ENCODE measurements at regions not wholly inside any gene's neighbourhood (a gene's known extent, or its start where the extent isn't known, plus 50 kb on each side); places are given as distances from the start of the nearest gene placed in this dataset.

DNA sequence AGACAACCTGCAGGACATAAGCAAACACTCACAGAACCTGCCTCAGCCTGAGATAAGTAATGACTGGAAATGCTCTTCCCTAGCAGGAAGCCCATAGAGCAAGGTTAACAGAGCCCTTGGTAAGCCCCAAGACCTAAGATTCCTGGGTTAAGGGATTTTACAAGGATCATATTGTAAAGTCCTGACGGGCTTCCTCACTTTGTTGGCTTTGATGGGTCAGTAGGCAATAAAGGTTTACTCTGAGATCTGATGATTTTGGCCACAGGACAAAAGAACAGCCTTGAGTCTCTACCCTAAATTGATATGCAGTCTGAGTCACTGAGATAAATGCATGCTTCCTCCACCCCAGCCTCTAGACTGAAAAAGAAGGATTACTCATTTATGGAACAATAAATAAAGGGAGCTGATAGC is 270.8 kb downstream of the HTR7 start:
- Histone ChIP-seq H3K36me3 (ENCODE audit: control insufficient read depth in 2 of 2, insufficient read depth in 2 of 2, low read length in 2 of 2) (no peaks in the 10 kb centered on the region), H3K27me3 (ENCODE audit: control insufficient read depth in 2 of 2, insufficient read depth in 2 of 2, low read length in 2 of 2) (no peaks in the 10 kb centered on the region), H3K9me3 (ENCODE audit: control insufficient read depth in 2 of 2, low read length in 2 of 2) (no peaks in the 10 kb centered on the region)

DNA sequence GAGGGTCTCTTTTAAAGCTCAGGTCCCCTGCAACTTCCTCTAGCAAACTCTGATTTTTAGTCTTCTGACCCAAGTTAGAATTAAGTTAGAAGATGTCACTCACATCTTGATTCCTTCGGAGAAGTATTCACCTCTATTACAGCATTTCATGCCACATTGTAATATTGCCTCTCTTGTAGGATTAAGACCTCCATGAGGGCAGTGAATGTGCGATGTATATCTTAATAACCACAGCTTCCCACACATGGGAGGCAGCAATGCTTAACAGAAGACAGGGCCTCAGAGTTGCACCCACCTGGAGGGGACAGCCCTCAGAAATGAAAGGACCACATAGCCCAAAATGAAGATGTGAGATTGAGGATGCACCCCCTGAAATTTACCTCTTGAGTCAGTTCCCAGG is 270.3 kb downstream of the HTR7 start:
- no peak overlapping the region for H3K27ac ChIP-seq (ENCODE audit: low read depth in 2 of 2, low read length in 2 of 2)
- H3K36me3 ChIP-seq (ENCODE audit: control insufficient read depth in 2 of 2, insufficient read depth in 2 of 2, low read length in 2 of 2), result no peaks in the 10 kb centered on the region
- H3K9me3 ChIP-seq (ENCODE audit: control insufficient read depth in 2 of 2, low read length in 2 of 2), result no peaks in the 10 kb centered on the region
- H3K4me3 ChIP-seq (ENCODE audit: low read length in 2 of 2), result no peak overlapping the region
- no peaks in the 10 kb centered on the region for H3K27me3 ChIP-seq (ENCODE audit: control insufficient read depth in 2 of 2, insufficient read depth in 2 of 2, low read length in 2 of 2)
- no peak overlapping the region for H3K9ac ChIP-seq (ENCODE audit: low read depth in 1 of 2, low read length in 2 of 2)
- no peaks in the 10 kb centered on the region for H3K4me1 ChIP-seq (ENCODE audit: control insufficient read depth in 2 of 2, insufficient read depth in 2 of 2, low read length in 2 of 2)

More for the DNA sequence above, 270.8 kb downstream of the HTR7 start:
- Histone ChIP-seq H3K27ac (ENCODE audit: low read depth in 2 of 2, low read length in 2 of 2) (no peak overlapping the region), H3K9ac (ENCODE audit: low read depth in 1 of 2, low read length in 2 of 2) (no peak overlapping the region), H3K4me1 (ENCODE audit: control insufficient read depth in 2 of 2, insufficient read depth in 2 of 2, low read length in 2 of 2) (no peaks in the 10 kb centered on the region), H3K4me3 (ENCODE audit: low read length in 2 of 2) (no peak overlapping the region)

DNA sequence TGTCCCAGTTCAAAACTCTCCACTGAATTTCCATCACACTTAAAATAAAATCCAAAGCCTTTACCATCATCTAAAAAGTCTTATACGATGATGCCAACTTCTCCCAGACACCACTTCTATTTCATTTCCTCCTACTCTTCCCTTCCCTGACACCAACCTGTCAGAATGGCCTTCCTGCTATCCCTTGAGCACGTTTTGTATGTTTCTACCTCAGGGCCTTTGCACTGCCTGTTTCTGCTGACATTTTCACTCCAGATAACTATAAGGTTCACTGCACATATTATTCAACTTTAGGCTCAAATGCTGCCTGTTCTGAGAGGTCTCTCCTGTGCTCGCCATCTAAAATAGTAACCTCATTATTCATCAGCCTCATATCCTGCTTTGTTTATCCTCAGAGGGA is 269.6 kb downstream of the HTR7 start:
- H3K27ac ChIP-seq (ENCODE audit: low read depth in 2 of 2, low read length in 2 of 2), result no peak overlapping the region
- H3K4me1 ChIP-seq (ENCODE audit: control insufficient read depth in 2 of 2, insufficient read depth in 2 of 2, low read length in 2 of 2), result no peaks in the 10 kb centered on the region
- no peak overlapping the region for H3K4me3 ChIP-seq (ENCODE audit: low read length in 2 of 2)

DNA sequence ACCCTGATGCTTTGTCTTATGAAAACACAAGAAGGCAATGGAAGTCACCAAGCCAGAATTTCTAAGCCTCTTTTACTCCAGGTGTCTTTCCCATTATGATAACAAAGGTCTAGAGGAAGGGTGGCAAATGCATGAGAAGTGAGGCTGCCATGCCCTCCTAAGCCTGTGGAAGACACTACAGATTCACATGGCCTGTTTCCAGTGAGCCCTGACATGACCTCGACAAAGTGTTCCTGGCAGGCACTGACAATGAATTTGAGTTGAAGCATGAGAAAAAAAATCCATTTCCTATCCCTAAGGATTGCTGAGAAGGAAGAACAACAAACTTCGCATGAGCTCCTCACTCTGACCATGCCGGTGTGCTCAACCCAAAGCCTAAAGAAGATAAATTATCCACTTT is 268.0 kb downstream of the HTR7 start:
- Histone ChIP-seq H3K9me3 (ENCODE audit: control insufficient read depth in 2 of 2, low read length in 2 of 2) (no peaks in the 10 kb centered on the region), H3K9ac (ENCODE audit: low read depth in 1 of 2, low read length in 2 of 2) (no peak overlapping the region), H3K36me3 (ENCODE audit: control insufficient read depth in 2 of 2, insufficient read depth in 2 of 2, low read length in 2 of 2) (no peaks in the 10 kb centered on the region), H3K4me1 (ENCODE audit: control insufficient read depth in 2 of 2, insufficient read depth in 2 of 2, low read length in 2 of 2) (no peaks in the 10 kb centered on the region), H3K27ac (ENCODE audit: low read depth in 2 of 2, low read length in 2 of 2) (no peak overlapping the region), H3K27me3 (ENCODE audit: control insufficient read depth in 2 of 2, insufficient read depth in 2 of 2, low read length in 2 of 2) (no peaks in the 10 kb centered on the region), H3K4me3 (ENCODE audit: low read length in 2 of 2) (no peak overlapping the region)

More for the DNA sequence above, 269.6 kb downstream of the HTR7 start:
- Histone ChIP-seq H3K27me3 (ENCODE audit: control insufficient read depth in 2 of 2, insufficient read depth in 2 of 2, low read length in 2 of 2) (no peaks in the 10 kb centered on the region), H3K9ac (ENCODE audit: low read depth in 1 of 2, low read length in 2 of 2) (no peak overlapping the region), H3K9me3 (ENCODE audit: control insufficient read depth in 2 of 2, low read length in 2 of 2) (no peaks in the 10 kb centered on the region), H3K36me3 (ENCODE audit: control insufficient read depth in 2 of 2, insufficient read depth in 2 of 2, low read length in 2 of 2) (no peaks in the 10 kb centered on the region)

DNA sequence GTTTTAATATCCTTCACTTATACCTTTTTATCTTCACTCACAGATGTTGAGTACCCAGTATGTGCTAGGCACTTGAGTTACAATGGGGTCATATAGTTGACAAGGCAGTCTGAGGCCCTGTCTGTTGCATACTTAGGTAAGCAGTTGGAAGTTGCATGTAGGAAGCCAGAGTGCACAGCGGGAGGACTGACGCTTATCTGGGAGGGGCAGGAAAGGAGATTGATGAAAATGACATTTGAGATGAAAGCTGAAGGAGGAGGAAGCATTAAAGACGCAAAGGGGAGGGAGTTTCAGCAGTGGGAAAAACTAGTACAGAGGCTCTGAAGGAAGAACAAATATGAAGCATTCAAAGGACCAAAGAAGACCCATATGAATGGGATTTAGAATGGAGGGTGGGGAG is 266.2 kb downstream of the HTR7 start:
- Histone ChIP-seq H3K9me3 (ENCODE audit: control insufficient read depth in 2 of 2, low read length in 2 of 2) (no peaks in the 10 kb centered on the region), H3K9ac (ENCODE audit: low read depth in 1 of 2, low read length in 2 of 2) (no peak overlapping the region), H3K27me3 (ENCODE audit: control insufficient read depth in 2 of 2, insufficient read depth in 2 of 2, low read length in 2 of 2) (no peaks in the 10 kb centered on the region), H3K27ac (ENCODE audit: low read depth in 2 of 2, low read length in 2 of 2) (no peak overlapping the region), H3K4me1 (ENCODE audit: control insufficient read depth in 2 of 2, insufficient read depth in 2 of 2, low read length in 2 of 2) (no peaks in the 10 kb centered on the region), H3K36me3 (ENCODE audit: control insufficient read depth in 2 of 2, insufficient read depth in 2 of 2, low read length in 2 of 2) (no peaks in the 10 kb centered on the region), H3K4me3 (ENCODE audit: low read length in 2 of 2) (no peak overlapping the region)

DNA sequence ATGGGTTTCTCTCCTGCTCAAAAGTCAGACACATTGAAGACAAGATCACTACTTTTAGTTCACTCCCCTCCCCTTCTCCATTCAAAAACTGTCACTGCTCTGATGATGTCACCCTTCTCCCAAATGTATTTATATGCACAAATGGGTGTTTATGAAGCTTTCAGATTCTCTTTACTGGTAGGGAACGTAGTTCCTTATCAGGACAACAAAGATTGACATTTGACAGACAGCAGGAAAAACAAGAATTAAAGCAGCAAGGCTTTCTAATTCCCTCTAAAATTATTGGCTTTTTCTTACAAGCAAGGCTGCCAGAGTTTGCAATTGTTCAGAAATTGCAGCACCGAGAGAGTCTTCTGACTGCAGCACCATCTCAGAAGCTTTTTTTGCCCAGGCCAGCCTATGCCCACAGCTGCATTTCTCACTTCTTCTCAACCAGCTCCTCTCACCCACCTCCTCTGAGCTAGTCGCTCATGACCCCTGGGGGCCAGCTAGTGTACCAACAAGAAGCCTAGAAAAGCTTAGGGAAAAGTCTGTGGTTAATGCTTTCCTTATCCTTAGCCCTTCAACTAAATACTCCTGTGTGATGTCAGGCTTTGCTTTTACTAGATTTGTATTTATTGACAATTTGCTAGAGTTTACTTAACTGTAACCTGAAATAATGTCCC is 265.1 kb downstream of the HTR7 start:
- H3K9ac ChIP-seq (ENCODE audit: low read depth in 1 of 2, low read length in 2 of 2), result no peak overlapping the region
- no peaks in the 10 kb centered on the region for H3K27me3 ChIP-seq (ENCODE audit: control insufficient read depth in 2 of 2, insufficient read depth in 2 of 2, low read length in 2 of 2)
- no peaks in the 10 kb centered on the region for H3K4me1 ChIP-seq (ENCODE audit: control insufficient read depth in 2 of 2, insufficient read depth in 2 of 2, low read length in 2 of 2)
- H3K27ac ChIP-seq (ENCODE audit: low read depth in 2 of 2, low read length in 2 of 2), result no peak overlapping the region
- no peaks in the 10 kb centered on the region for H3K36me3 ChIP-seq (ENCODE audit: control insufficient read depth in 2 of 2, insufficient read depth in 2 of 2, low read length in 2 of 2)
- H3K4me3 ChIP-seq (ENCODE audit: low read length in 2 of 2), result no peak overlapping the region
- H3K9me3 ChIP-seq (ENCODE audit: control insufficient read depth in 2 of 2, low read length in 2 of 2), result no peaks in the 10 kb centered on the region

DNA sequence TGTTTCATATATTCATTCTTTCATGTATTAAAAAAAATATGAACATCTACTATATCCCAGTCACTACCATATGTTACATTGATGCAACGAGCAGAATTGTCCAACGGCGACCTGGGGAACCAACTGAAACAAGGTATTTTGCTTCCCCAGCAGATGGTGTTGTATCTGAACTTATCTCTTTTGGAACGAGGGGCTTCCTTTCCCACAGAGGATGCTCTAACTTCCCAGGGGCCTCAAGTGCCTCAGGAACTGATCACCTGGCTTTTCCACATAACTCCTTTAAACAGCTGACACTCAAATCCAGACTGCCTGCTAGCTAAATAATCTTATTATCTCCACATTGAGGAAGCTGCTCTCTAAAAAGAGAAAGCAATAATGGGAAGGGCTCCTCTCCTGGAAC is 259.3 kb downstream of the HTR7 start:
- Histone ChIP-seq H3K9ac (ENCODE audit: low read depth in 1 of 2, low read length in 2 of 2) (no peak overlapping the region), H3K9me3 (ENCODE audit: control insufficient read depth in 2 of 2, low read length in 2 of 2) (no peaks in the 10 kb centered on the region), H3K27me3 (ENCODE audit: control insufficient read depth in 2 of 2, insufficient read depth in 2 of 2, low read length in 2 of 2) (no peaks in the 10 kb centered on the region), H3K4me1 (ENCODE audit: control insufficient read depth in 2 of 2, insufficient read depth in 2 of 2, low read length in 2 of 2) (no peaks in the 10 kb centered on the region), H3K36me3 (ENCODE audit: control insufficient read depth in 2 of 2, insufficient read depth in 2 of 2, low read length in 2 of 2) (no peaks in the 10 kb centered on the region), H3K4me3 (ENCODE audit: low read length in 2 of 2) (no peak overlapping the region), H3K27ac (ENCODE audit: low read depth in 2 of 2, low read length in 2 of 2) (no peak overlapping the region)

DNA sequence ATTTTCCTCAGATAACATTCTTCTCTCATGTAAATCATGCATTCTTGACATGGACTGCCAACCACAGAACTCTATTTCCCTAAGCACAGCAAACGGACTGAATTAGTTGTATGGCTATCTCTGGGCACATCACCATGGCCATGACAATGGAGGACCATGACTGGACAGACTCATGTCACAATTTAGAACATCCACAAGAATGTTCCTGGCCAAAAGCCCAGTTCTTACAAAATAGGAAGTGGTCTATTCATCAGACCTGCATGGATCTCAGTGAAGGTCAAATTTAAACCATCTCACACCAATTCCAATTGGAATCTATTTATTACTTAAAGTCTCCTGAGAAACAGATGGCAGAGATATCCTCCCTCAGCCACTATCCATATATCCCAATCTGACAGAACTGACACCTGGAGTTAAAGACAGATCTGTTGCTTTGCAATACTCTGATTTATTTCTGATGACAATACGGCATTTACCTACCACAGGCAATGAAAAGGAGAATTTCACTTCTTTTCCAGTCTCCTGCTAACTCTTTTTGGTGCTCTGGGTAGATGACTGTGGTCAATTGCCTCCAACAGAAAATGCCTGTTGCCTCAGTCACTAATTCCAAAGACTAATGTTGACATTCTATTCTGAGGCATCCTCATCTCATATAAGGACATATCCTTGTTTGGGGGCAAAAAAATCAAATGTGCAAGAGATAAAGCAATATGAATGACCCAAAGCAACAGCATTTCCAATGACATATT is 254.8 kb downstream of the HTR7 start:
- Histone ChIP-seq H3K9ac (ENCODE audit: low read depth in 1 of 2, low read length in 2 of 2) (no peak overlapping the region), H3K27me3 (ENCODE audit: control insufficient read depth in 2 of 2, insufficient read depth in 2 of 2, low read length in 2 of 2) (no peaks in the 10 kb centered on the region), H3K27ac (ENCODE audit: low read depth in 2 of 2, low read length in 2 of 2) (no peak overlapping the region), H3K9me3 (ENCODE audit: control insufficient read depth in 2 of 2, low read length in 2 of 2) (no peaks in the 10 kb centered on the region), H3K36me3 (ENCODE audit: control insufficient read depth in 2 of 2, insufficient read depth in 2 of 2, low read length in 2 of 2) (no peaks in the 10 kb centered on the region), H3K4me3 (ENCODE audit: low read length in 2 of 2) (no peak overlapping the region), H3K4me1 (ENCODE audit: control insufficient read depth in 2 of 2, insufficient read depth in 2 of 2, low read length in 2 of 2) (no peaks in the 10 kb centered on the region)

DNA sequence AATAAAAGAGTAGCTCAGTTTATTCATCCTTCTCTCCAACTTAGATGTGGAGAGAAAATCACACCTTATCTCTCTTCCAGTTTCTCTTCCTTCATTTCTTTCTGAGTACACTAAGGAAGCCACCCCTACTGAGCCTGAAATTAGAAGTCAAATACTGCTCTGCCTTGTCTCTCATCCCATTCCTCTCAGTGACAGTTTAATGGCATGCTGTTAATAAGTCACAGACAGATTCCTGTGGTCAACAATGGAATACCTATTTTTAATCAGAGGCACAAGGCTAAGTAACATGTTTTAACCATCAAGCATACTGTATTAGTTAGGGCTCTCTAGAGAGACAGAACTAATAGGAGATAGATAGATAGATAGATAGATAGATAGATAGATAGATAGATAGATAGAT is 253.2 kb downstream of the HTR7 start:
- Histone ChIP-seq H3K9me3 (ENCODE audit: control insufficient read depth in 2 of 2, low read length in 2 of 2) (no peaks in the 10 kb centered on the region), H3K36me3 (ENCODE audit: control insufficient read depth in 2 of 2, insufficient read depth in 2 of 2, low read length in 2 of 2) (no peaks in the 10 kb centered on the region), H3K4me1 (ENCODE audit: control insufficient read depth in 2 of 2, insufficient read depth in 2 of 2, low read length in 2 of 2) (no peaks in the 10 kb centered on the region), H3K27me3 (ENCODE audit: control insufficient read depth in 2 of 2, insufficient read depth in 2 of 2, low read length in 2 of 2) (no peaks in the 10 kb centered on the region), H3K9ac (ENCODE audit: low read depth in 1 of 2, low read length in 2 of 2) (no peak overlapping the region), H3K27ac (ENCODE audit: low read depth in 2 of 2, low read length in 2 of 2) (no peak overlapping the region), H3K4me3 (ENCODE audit: low read length in 2 of 2) (no peak overlapping the region)

DNA sequence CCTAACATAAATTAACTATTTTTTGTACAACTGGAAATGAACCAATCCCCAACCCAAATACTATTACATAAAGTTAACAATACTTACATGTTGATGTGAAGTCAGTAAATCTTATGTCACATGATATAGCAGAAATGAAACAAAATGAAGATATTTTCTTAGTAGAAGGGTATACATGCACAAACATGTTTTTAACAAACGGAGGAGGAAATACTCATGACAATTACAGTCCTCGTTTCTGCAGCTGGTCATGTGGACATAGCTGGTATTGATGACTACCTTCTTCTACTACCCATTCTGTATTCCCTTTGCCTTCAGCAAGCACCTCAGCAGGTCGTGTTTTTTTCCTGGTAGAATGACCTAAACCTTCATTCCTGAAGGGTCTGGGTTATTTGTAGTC is 252.3 kb downstream of the HTR7 start:
- Histone ChIP-seq H3K27me3 (ENCODE audit: control insufficient read depth in 2 of 2, insufficient read depth in 2 of 2, low read length in 2 of 2) (no peaks in the 10 kb centered on the region), H3K4me1 (ENCODE audit: control insufficient read depth in 2 of 2, insufficient read depth in 2 of 2, low read length in 2 of 2) (no peaks in the 10 kb centered on the region), H3K9ac (ENCODE audit: low read depth in 1 of 2, low read length in 2 of 2) (no peak overlapping the region), H3K4me3 (ENCODE audit: low read length in 2 of 2) (no peak overlapping the region), H3K36me3 (ENCODE audit: control insufficient read depth in 2 of 2, insufficient read depth in 2 of 2, low read length in 2 of 2) (no peaks in the 10 kb centered on the region), H3K27ac (ENCODE audit: low read depth in 2 of 2, low read length in 2 of 2) (no peak overlapping the region), H3K9me3 (ENCODE audit: control insufficient read depth in 2 of 2, low read length in 2 of 2) (no peaks in the 10 kb centered on the region)
